Anterior cingulate cortex (tissue), 58 donors: ENCODE measurements at regions not wholly inside any gene's neighbourhood (a gene's known extent, or its start where the extent isn't known, plus 50 kb on each side); places are given as distances from the start of the nearest gene placed in this dataset.

Experiments used
- DNase-seq, 58 donors: peaks; one replicate each; lab custom pipeline; 2025; lab: John Stamatoyannopoulos, UW

DNA sequence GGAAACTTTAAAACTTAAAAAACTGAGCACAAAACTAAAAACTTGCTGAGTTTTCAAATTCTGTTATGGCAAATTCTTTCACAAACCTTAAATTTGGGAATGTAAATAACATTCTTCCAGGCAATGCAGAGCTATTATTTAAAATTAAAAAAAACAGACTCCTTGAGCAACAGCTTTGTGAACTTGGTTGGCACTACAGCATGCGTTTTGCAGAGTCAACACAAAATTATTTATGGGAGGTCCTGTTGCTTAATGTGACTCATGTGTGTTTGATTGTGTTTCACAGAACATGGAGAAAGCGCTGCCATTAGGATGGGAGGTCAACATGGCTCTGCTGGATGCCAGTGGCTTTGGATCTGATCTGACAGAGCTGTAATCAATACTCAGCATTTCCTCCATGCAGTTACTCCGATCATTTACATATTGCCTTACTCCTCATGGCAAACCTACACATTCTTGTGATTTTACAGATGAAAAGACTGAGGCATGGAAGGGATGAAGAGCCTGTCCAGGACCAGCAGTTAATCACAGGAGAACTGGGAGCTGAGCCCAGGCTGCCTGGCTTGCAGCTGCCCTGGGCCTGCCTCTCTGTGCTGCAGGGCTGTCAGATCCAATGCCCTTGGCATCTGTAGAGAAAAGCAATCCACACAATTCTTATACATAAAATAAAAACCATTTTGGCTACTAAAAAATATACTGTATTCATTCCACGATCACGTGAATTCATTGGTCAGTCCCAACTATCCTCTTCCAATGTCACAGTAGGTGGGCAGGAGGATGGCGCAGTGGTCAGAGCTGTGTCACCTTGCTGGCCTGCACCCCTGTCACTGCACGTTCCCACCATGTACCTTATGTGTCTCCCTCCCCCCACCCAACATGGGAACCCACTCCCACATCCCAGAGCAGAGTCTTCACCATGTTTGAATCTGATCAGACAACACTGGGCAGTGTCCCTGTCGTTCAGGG lies 200.9 kb downstream of the CXCL12 start:
- no peak for DNase-seq

DNA sequence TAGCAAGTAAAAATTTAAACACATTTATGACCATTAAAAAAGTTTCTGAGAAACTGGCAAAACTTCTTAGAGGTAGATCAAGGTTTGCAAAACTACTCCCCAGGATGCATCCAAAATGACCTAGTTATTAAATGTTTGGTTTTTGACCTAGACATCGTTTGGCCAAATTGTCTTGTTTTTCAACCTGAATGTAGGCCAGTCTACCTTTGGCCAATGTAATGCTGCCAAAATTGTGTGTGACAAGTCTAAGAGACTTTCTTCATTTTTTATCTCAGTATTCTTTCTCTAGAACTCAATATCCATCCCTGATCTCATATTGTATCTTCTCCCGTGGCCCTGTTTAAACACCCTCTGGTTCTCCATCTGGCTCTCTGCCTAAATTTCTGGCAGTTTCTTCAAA lies 202.0 kb downstream of the CXCL12 start:
- DNase-seq = no peak

DNA sequence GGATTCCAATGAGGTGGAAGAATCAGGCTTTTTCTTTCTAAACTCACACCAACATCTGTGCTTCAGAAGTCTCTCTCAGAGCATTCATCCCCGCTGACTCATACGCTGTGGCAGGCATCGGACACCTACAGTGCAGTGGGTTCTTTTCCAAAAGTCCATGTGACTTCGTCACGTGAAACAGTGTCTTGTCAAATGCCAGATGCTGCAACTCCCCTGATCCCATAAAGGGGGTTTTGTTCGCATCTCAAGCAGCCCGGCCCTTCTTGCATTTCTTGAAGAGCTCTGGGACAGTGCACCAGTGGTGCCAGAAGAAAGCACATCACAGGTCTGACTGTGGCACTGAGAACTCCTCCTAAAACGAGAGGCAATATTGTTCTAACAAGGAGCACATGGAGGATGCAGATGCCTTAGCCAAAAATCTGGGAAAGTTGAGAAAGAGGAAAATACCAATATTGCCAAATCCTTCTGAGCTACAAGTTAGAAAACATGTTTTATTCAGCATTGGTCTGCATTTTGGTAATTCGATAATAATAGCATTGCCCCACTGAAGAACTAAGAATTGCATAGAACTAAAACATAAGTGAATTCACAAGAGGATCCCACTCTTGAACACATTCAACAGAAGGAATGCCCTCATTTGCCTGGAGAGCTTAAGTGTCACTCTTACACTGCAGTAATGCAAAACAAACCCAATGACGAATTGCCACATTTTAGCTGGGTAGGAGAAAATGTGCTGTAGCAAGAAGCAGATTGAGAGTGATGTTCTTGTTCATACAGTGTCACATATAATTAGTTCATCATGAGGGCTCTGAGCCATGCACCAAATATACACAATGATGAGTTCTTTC lies 204.4 kb downstream of the CXCL12 start:
- peak in 11 of 58 donors; percentile 2 to 46 (median 17) for DNase-seq

DNA sequence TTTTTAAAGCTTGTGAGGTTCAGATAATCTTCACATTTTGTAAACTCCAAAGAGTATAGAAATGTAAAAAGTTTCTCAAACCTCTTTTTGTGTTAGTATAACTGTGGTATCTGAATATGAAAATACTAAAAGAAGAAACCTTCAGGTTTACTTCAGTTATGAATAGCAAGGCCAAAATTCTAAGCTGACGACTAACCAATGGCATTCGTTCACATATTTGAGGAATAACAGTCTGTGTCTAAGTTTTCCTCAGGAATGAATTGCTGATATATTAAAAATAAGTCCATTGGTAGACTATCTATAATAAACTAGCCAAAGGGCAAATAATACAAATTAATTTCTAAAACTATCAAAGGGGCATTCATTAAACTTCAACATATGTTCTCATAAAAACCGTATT lies 206.0 kb downstream of the CXCL12 start:
- no peak for DNase-seq

DNA sequence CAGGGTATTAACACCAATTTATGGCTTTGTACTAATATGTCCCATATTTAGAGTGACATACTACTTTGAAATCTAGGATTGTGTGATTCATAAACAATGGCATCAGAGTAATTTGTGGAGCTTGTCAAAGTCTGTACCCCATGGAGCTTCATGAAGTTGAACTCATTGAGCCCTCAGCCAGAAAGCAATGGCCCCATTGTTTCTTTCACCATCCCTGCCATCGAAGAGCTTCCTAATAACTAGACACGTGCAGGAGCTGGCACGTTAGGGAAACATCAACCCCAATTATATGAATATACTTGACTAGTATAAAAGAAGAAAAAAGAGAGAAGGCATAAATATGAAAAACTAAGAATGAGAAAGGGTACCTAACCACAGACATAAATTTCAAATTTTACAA lies 206.6 kb downstream of the CXCL12 start:
- no peak for DNase-seq

DNA sequence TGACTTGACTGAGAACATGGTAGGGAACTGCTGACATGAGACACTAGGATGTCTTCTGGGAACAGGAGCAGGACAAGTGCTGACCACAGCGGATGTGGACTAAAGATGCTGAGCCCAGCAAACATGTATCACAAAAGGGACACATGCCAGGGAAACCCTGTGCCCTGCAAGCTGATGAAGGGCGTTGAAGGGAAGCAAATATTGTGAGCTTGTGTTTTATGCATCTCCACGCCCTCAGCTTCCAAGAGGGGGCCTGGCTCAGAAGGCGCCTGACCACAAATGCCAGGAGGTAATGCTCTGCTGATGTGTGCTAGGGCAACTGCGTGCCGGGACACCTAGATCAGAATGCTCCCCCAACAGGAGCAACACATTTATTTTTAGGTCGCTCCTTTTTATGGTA lies 207.3 kb downstream of the CXCL12 start:
- DNase-seq = no peak

DNA sequence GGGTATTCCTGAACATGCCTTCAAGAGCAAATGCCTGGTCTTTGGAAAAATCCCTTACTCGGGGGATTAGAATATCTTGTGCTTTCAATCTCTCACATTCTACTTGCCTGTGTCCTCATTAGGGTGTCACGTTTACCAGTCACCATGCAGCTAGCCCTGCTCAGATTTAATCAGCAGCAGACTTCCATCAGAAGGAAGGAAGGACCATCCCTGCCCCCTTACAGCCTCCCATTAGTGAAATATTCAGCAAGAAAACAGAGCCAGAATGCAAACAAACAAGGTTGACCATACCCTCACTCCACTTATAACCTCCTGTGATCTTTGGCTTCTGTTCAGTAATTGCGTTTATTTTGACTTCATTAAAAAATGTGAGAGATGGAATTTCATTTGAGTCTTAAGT lies 208.6 kb downstream of the CXCL12 start:
- DNase-seq = no peak

DNA sequence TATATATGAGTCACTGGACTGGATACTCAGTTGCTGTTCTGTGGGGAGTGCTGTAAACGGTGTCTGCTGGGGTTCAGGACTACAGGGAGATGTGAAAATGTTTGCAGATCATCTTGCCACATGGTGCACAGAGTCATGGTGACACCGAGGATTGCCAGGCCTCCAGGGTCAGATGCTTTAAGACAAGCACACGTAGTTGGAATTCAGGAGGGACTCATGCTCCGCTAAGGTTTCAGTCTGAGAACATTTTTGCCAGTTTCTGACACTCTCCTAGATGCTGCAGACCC lies 211.3 kb downstream of the CXCL12 start:
- DNase-seq = no peak

DNA sequence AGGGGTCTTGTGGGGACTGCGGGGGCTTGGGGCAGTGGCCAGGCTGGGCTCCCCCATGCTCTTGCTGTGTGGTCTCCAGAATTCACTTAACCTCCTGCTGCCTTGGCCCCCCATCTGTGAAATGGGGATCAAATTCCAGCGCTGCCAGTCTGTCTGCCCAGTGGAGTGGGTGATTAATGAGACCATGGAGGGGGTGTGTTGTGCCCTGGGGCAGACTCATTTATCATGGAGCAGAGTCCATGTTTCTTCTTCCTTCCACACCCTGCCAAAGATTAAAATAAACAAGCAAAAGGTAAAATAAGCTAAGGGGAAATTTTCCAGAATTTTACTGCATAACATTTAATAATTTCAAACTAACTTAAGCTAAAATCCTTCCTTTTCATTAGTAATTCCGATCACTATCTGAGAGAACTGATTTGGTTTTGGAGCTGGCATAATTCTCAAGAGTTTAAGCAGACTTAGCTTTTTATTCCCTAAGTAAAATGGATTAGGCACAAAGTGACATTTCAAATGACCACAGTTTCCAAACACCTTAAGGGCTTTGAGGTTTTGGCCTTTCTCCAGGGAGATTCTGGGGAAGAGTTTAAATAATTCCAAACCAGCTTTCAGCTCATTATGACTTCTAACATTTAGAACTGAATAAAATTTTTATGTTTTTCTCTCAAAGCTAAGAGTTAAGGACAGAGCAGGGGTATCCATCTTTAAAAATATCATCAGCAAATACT lies 211.9 kb downstream of the CXCL12 start:
- DNase-seq = no peak

DNA sequence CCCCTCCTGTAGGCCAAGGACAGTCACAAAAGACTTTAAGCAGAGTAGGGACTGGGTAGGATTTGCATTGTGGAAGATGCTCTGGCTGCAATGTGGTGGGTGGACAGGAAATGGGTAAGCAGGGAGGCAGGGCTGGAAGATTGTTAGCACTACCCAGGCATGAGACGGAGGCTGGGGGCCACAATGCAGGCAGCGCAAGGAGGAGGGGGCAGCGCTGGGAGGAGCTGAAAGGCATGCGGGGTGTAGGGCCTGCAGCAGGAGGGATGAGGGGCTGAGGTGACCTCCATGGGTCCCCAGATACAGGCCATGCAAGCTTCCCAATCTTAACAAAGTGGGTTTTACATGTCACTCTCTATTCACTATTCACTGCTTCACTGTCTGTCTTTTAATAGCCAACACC lies 213.1 kb downstream of the CXCL12 start:
- no peak for DNase-seq

DNA sequence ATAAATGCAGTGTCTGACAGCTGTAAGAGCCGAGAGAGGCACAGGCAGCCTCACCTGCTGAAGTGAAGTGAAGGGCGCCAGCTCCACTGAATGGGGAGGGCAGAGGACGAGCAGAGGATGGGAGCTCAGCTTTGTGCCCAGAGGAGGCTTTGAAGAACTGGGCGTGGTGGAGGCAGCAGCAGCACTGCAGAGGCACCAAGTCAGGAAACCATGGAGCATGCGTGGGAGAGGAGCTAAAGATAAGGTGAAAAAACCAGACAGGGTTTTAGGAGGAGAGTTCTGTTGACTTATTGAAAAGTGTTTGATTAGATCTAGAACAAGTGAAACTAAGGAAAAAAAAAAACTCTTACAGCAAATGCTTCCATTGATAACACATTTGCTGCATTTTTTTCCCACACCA lies 216.4 kb downstream of the CXCL12 start:
- no peak for DNase-seq

DNA sequence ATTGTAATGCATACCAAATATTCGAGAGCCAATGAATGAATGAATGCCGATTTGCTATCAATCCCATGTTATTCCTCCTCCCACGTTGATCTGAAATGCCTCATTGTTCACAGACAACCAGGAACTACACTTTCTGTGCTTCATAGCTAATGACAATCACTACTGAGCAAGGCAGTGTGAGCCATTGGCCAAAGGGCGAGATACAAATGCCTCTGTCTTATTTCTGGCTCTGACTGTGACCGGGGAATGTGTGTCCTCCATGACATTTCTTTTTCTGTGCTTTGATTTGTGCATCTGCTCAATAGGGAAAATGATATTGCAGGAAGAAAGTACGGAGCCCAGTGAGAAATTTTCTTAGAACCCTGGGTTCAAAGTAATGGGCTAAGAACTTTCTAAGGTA lies 217.1 kb downstream of the CXCL12 start:
- no peak for DNase-seq

DNA sequence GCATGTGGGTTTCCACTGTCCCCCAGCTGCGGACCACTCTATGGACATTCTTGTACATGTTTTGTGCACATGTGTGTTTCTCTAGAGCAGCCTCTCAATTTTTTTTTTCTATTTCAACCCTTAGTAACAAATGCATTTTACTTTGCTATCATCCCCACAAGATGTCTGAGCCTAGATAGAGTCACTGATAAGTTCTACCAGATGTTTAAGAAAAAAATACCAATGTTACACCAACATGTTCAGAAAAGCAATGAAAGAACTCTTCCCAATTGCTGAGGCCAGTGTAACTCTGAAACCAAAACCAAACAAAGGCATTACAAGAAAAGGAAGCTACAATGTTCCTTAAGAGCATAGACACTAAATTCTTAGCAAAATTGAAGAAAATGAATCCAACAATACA lies 218.5 kb downstream of the CXCL12 start:
- DNase-seq = no peak

DNA sequence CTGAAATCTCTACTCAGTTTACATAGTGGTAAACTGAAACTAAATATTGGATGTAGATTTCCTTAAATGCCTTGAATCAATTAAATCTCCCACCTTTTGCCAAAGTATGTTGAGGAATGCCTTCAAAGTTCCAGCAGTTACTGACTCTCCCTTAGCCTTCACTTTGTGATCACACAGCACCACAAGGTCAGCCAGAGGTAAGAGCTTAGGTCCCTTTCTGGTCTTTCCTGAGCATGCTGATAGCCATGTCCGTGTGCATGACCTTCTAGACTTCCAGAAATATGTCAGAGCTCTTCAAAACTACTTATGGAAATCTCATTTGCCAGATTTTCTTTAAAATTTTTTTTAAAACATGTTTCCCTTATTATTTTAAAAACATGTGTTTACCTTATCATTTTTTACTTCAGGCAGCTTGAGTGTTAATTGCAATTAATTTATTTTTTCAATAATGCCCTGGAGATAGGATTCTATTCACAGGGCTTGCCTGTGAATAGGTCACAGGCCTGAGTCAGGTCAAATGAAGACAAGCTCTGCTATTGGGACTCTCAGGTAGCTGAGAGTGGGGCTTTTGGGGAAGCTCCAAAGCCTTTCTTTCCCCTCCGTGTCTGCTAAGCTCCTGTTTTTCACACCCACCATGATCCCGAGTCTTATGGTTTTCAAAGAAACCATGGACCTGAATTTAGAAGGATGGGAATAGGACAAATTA lies 220.5 kb downstream of the CXCL12 start:
- no peak for DNase-seq

DNA sequence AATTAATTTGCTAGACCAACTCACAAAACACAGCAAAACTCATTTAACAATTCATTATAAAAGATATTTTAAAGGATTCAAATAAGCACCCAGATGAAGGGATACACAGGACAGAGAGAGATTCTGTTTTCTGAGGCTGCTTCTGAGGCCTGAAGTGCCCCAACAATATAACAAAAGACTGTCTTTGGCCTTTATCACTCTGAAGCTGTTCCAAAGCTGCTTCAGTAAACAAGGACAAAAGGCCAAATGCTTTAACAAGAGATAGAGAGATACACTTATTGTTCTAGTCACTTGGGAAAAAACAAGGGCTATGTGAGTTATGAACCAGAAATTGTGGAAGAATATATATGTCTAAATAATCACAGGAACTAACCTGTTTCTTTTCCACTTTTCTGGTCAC lies 223.7 kb downstream of the CXCL12 start:
- no peak for DNase-seq

DNA sequence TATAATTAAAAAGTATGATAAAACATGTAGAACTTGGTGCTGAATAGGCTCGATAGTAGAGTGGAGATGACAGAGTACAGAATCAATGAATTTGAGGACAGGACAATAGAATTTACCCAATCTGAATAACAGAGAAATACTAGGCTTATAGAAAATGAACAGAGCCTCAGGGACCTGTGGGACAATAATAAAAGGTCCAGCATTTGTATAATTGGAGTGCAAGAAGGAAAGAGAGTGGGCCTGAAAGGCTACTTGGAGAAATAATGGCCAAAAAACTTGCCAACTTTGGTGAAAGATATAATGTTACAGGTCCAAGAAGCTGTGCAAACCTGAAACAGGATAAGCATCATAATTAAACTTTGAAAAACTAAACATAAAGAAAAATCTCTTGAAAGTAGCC lies 227.3 kb downstream of the CXCL12 start:
- no peak for DNase-seq

DNA sequence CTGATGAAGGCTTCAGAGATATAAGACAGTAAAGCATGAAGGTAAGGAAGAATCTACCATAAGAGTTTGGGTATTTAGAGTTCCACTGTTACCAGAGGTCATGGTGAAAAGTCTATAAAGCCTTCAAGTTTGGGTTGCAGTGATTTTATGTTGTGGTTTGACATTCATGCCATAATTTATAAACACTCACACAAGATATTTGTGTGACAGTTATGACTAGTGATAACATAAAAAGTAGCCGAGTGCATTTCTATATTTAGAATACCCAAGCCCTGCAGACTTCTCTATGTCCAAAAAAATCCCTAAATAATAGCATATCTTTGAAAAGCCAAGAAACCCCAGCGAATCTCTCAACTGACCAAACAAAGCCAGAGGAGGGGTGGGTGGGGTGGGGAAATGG lies 229.9 kb downstream of the CXCL12 start:
- no peak for DNase-seq

DNA sequence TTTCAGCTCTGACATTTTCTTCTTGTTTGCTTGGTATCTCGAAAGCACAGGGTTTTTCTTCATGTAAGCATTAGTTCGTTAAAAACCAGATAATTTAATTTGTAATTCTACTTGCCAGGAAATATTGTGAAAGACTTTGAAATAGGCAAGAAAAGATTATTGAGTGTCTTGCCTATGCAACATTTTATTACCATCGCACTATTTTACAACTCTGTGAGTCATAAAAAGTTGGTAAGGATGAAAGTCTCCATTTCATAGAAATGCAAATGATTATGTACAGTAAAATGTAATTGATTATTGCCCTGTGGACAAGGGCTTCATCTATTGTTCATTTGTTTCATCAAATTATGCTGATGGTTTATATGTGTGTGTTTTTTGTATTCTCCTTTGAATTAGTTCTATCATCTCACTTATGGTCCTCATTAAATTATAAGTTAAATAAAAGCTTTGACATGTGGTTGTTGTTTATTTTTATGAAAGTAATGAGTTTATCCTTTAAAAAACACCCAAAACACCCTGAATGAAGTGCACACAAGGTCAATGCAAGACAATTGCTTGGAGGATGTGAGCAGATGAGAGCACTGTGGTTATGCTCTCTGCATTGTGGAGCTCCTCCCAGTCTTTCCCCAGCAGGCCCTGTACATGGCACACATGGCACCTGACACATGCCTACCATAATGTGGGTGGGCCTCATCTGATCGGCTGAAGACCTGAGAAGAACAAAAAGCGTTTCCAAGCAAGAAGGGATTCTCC lies 230.8 kb downstream of the CXCL12 start:
- DNase-seq = no peak

DNA sequence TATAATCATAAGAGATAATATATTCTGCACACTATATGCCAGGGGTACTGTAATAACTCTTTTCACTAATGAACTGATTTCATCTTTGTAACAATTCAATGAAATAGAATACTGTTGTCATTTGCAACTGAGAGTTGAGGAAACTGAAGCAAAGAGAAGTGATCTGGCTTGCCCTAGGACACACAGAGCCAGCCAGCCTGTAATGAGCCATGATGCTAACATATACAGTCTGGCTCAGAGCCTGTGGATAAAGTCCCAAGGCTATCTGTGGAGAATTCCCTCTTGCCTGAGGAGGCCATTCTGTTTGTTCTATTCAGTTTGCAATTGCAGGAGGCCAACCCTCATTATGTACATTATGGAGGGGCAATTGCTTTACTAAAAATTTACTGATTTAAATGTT lies 241.3 kb downstream of the CXCL12 start:
- DNase-seq = no peak
